NCI-H146 treated with DMSO at 0.1 percent for 48 hours (cell line): ENCODE measurements at regions not wholly inside any gene's neighbourhood (a gene's known extent, or its start where the extent isn't known, plus 50 kb on each side); places are given as distances from the start of the nearest gene placed in this dataset.

Experiments used
- DNase-seq: peaks from one replicate; lab custom pipeline; 2025; ENCODE audit not compliant: unreplicated experiment; lab: John Stamatoyannopoulos, UW

- DNase-seq = no peak
Measured at GRCh38 chr7:98679741-98680140, 62.7 kb downstream of the NPTX2 start.

- no peak for DNase-seq
Measured at GRCh38 chr7:98681511-98681910, 64.4 kb downstream of the NPTX2 start.

GRCh38 chr7:98681951-98682350 lies 64.9 kb downstream of the NPTX2 start:
- no peak for DNase-seq

GRCh38 chr7:98683514-98683913 lies 66.4 kb downstream of the NPTX2 start:
- no peak for DNase-seq

GRCh38 chr7:98685541-98685940 lies 68.5 kb downstream of the NPTX2 start:
- no peak for DNase-seq

GRCh38 chr7:98686466-98687080 lies 69.5 kb downstream of the NPTX2 start:
- no peak for DNase-seq

- DNase-seq = no peak
Measured at GRCh38 chr7:98687111-98687751, 70.1 kb downstream of the NPTX2 start.

GRCh38 chr7:98691619-98692018 lies 74.5 kb downstream of the NPTX2 start:
- no peak for DNase-seq

- no peak for DNase-seq
Measured at GRCh38 chr7:98697083-98697482, 80.0 kb downstream of the NPTX2 start.

GRCh38 chr7:98697485-98698240 lies 80.6 kb downstream of the NPTX2 start:
- no peak for DNase-seq

- DNase-seq = no peak
Measured at GRCh38 chr7:98698976-98699375, 81.9 kb downstream of the NPTX2 start.

GRCh38 chr7:98700533-98700932 lies 83.4 kb downstream of the NPTX2 start:
- no peak for DNase-seq

GRCh38 chr7:98701372-98701771 lies 84.3 kb downstream of the NPTX2 start:
- no peak for DNase-seq

GRCh38 chr7:98702021-98702420 lies 84.9 kb downstream of the NPTX2 start:
- DNase-seq = no peak

- no peak for DNase-seq
Measured at GRCh38 chr7:98703916-98704315, 86.8 kb downstream of the NPTX2 start.

- DNase-seq = no peak
Measured at GRCh38 chr7:98705626-98706025, 88.5 kb downstream of the NPTX2 start.

GRCh38 chr7:98707076-98707475 lies 90.0 kb downstream of the NPTX2 start:
- no peak for DNase-seq

- DNase-seq = no peak
Measured at GRCh38 chr7:98711945-98712344, 94.9 kb downstream of the NPTX2 start.

- DNase-seq = no peak
Measured at GRCh38 chr7:98713165-98713810, 96.2 kb downstream of the NPTX2 start.

GRCh38 chr7:98719396-98719795 lies 102.3 kb downstream of the NPTX2 start:
- DNase-seq = no peak

GRCh38 chr7:98722402-98722801 lies 105.3 kb downstream of the NPTX2 start:
- no peak for DNase-seq

- DNase-seq = no peak
Measured at GRCh38 chr7:98724591-98724990, 107.5 kb downstream of the NPTX2 start.
